OCI-LY7 (cell line): ENCODE measurements at regions not wholly inside any gene's neighbourhood (a gene's known extent, or its start where the extent isn't known, plus 50 kb on each side); places are given as distances from the start of the nearest gene placed in this dataset.

Experiments
- EZH2phosphoT487 ChIP-seq: fragments of 200-600 bp; sonication (generic); IDR thresholded peaks from 2 replicates; pipeline ENCODE4 v1.6.1; 2018; ENCODE audit warnings: low read depth, borderline replicate concordance, mild to moderate bottlenecking, mixed run types, antibody characterized with exemption, low read length, moderate library complexity, mixed read lengths
- TF ChIP-seq, protein P1 (sequence below): fragments of 200-600 bp; sonication (generic); conservative IDR thresholded peaks from 2 replicates; pipeline ENCODE4 v1.5.1; 2014; ENCODE audit warnings: mild to moderate bottlenecking, antibody characterized with exemption, low read length, moderate library complexity, mixed read lengths

DNA sequence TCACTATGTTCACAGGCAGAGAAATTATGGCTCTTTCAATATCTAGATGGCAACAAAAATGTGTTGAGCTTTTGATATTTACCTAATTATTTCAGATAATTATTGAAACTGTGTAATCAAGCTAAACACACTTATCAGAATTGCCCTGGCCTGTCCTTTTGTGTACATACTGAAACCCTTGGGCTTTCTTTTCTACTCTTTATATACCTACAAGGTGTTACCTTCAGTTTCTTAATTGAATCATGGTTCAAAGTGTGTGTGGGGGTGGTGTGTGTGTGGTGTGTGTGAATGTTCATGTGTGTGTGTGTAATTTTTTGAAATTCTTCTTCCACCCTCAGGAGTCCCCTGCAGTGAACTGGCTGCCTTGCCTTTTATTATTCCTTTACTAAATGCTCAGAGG lies 506.8 kb upstream of the SOX9 start:
- TF ChIP-seq, protein P1, sequence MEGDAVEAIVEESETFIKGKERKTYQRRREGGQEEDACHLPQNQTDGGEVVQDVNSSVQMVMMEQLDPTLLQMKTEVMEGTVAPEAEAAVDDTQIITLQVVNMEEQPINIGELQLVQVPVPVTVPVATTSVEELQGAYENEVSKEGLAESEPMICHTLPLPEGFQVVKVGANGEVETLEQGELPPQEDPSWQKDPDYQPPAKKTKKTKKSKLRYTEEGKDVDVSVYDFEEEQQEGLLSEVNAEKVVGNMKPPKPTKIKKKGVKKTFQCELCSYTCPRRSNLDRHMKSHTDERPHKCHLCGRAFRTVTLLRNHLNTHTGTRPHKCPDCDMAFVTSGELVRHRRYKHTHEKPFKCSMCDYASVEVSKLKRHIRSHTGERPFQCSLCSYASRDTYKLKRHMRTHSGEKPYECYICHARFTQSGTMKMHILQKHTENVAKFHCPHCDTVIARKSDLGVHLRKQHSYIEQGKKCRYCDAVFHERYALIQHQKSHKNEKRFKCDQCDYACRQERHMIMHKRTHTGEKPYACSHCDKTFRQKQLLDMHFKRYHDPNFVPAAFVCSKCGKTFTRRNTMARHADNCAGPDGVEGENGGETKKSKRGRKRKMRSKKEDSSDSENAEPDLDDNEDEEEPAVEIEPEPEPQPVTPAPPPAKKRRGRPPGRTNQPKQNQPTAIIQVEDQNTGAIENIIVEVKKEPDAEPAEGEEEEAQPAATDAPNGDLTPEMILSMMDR: no peak
- TF ChIP-seq EZH2phosphoT487: no peak
